AG04449 (cell line): ENCODE measurements at regions not wholly inside any gene's neighbourhood (a gene's known extent, or its start where the extent isn't known, plus 50 kb on each side); places are given as distances from the start of the nearest gene placed in this dataset.

Experiments
- CTCF ChIA-PET: fragments of 350-600 bp; formaldehyde crosslinking; extraction: SDS; loops from one replicate; lab custom pipeline; 2021; ENCODE audit warnings: antibody characterized with exemption; lab: Yijun Ruan, JAX
- POLR2A ChIA-PET: fragments of 400-600, 350-600 bp; formaldehyde crosslinking; extraction: SDS; loops from one replicate; lab custom pipeline; 2020; ENCODE audit warnings: antibody characterized with exemption, inconsistent platforms; lab: Yijun Ruan, JAX
- DNase-seq: peaks from one replicate; pipeline ENCODE4 v3.0.0-alpha.2; 2010; ENCODE audit warnings: low read depth, low spot score
- H3K4me3 ChIP-seq: 2 replicates; pipeline ENCODE4 v1.5.1; 2011; ENCODE audit warnings: low read depth, mild to moderate bottlenecking, control low read depth, low read length
- CTCF ChIP-seq: IDR thresholded peaks from one replicate; pipeline ENCODE4 v1.5.1; 2011; ENCODE audit warnings: mild to moderate bottlenecking, moderate library complexity, low read length, control low read depth, inconsistent platforms; ENCODE audit not compliant: insufficient read depth; ENCODE audit errors: missing control alignments

- POLR2A ChIA-PET: no interaction called here
- no peak for TF ChIP-seq CTCF
- no peak overlapping the region for H3K4me3 ChIP-seq
- no peak for DNase-seq
- CTCF ChIA-PET: no interaction called here
Observed at GRCh38 chr6:131399433-131399832, 173.6 kb upstream of the ARG1 start.

DNA sequence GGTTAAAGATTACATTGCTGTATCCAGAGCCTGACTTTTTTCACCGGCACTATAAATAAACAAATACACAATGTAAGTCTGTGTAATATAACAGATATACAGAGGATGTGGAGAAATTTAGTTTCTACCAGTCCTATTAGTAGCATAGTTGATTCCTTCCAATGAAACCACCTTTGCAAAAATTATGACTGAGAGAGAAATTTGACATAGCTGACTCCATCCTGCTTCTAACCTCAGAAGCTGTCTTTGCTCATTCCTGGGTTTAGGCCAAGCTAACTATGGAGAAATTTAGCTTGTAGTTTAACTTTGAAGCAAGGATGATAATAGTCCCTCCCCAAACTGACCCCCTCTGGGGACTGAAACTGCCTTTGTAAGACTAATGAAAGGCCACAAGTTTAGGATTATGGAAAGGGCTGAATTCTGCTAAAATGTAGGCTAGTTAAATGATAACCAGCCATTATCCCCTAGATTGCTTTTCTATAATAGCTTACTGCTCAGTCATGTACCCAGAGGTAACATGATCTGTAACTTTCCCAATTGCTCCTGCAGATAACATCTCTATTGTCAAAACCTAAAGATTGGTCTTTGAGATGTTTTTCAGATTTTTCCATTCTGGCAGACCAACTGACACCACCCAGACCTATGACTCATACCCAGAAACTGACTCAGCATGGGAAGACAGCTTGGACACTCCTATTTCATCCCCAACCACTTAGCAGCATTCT lies 172.8 kb upstream of the ARG1 start:
- no peak for TF ChIP-seq CTCF
- CTCF ChIA-PET: no interaction called here
- POLR2A ChIA-PET: no interaction called here
- H3K4me3 ChIP-seq: no peak overlapping the region
- peak; percentile 34 for DNase-seq

DNA sequence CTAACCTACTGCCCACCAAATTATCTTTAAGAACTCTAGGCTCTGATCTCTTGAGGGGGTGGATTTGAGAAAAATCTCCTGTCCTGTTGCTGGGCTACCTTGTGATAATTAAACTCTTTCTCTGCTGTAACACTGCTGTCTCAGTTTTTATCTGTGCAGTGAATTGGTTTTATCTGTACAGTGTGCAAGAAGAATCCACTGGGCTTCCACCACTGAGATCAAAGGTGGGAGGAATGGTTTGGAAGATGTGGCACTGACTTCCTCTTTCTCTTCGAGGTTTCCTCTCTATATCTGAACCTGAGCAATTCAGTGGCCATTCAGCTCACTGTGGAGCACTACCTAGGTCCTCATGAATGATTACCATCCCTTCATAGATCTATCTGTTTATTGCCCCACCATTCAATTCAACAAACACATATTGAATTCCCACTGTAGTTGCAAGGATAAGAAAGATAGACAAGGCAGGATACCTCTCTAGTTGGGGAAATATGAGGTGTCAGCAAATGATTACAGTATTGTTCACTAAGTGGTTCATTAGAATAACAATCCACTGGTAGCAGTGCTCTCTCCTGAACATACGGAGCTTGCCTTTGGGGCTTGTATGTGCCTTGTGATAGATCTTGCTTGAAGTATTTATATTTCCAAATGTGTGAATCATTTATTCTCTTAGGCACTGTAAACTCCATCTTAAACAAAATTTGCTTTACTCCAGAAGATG lies 172.1 kb upstream of the ARG1 start:
- no peak overlapping the region for H3K4me3 ChIP-seq
- POLR2A ChIA-PET: no interaction called here
- CTCF ChIA-PET: no interaction called here
- DNase-seq: no peak
- no peak for TF ChIP-seq CTCF

DNA sequence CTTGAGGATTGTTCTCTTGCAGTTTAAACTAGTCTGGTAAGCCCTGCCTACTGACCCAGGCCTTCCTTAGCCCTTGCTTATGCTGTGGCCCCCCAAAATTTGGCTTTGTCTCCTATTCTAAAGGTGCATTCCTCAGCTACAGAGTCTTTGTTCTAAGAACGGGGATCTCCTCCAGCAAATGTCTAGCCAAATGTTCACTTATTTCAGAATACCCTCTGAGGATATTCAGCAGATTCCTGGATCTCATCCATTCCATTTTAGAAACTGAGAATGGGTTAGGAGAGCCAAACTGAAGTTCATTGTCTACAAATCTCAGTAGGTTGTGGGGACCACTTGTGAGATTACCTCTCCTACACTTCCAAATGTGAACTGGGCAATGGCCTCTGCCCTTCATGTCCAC lies 164.2 kb upstream of the ARG1 start:
- POLR2A ChIA-PET: no interaction called here
- TF ChIP-seq CTCF: no peak
- no peak overlapping the region for H3K4me3 ChIP-seq
- DNase-seq: no peak
- CTCF ChIA-PET: no interaction called here

DNA sequence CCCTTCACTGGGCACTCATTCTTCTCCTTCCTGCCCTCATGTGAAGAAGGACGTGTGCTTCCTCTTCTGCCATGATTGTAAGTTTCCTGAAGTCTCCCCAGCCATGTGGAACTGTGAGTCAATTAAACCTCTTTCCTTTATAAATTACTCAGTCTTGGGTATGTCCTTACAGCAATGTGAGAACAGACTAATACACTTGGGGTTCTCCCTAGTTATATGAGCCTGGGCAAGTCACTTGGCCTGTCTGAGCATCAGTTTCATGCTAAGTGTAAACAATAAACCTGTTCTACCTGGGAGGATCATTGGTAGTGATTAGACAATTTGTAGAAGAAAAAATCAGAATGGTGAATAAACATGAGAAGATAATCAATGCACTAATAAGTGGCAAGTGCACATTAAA lies 162.2 kb upstream of the ARG1 start:
- CTCF ChIA-PET: no interaction called here
- H3K4me3 ChIP-seq: no peak overlapping the region
- TF ChIP-seq CTCF: no peak
- POLR2A ChIA-PET: no interaction called here
- no peak for DNase-seq

DNA sequence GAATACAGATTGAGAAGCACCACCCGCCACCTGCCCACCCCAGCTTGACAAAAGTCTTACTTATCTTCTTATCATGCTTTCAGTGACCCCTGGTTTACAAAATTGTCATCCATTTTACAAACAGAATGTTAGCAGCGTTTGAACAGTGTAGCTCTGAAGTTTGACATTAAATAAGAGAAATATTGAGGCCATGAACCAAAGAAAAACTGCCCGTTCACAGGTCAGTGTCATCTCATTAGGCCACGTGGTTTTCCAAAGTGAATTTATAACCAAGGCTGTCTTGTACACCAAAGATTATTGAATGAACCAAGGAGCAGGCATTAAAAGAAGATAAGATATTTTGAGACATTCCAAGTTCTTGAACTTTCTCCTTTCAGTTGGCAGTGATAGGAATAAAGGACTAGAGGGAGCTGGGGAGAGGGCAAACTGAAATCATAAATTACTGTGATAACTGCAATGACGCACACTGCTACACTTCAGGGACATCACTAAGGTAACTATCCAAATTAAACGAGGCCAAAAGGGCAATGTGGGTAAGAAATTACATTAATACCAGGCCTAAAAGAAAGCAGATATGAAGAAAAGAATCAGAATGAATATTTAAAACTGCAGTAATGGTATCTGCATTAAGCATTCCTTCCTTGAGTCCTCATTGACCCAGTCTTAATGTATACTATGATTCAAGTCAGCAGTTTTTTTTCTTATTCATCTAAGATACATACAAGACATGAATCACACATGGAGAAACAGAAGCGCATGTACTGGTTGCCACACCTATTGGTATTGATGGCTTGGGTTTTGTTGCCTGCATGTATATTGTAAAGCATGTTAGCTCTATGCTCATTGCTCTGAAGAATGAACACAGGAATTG lies 159.8 kb upstream of the ARG1 start:
- no peak for TF ChIP-seq CTCF
- DNase-seq: no peak
- no peak overlapping the region for H3K4me3 ChIP-seq
- ChIA-PET CTCF (no interaction called here), POLR2A (no interaction called here)
